22Rv1 (cell line): ENCODE measurements at regions not wholly inside any gene's neighbourhood (a gene's known extent, or its start where the extent isn't known, plus 50 kb on each side); places are given as distances from the start of the nearest gene placed in this dataset.

Experiments
- ZFX ChIP-seq: fragments of 450-650 bp; IDR thresholded peaks from 2 replicates; pipeline ENCODE4 v1.6.1; 2017; ENCODE audit warnings: antibody characterized with exemption, borderline replicate concordance
- TF ChIP-seq, protein P1 (sequence below): fragments of 450-650 bp; IDR thresholded peaks from 2 replicates; pipeline ENCODE4 v1.5.1; 2017; ENCODE audit warnings: mild to moderate bottlenecking

DNA sequence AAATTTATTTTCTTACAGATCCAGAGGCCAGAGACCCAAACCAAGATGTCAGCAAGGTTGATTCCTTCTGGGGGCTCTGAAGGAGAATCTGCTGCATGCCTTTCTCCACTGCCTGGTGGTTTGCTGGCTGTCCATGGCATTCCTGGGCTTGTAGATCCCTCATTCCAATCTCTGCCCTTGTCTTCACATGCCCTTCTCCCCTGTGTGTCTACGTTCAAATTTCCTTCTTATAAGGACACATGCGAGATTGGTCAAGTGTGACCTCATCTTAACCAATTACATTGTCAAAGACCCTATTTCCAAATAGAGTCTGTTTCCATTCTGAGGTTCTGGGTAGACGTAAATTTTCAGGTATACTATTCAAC lies 84.5 kb upstream of the RAI14 start:
- TF ChIP-seq, protein P1, sequence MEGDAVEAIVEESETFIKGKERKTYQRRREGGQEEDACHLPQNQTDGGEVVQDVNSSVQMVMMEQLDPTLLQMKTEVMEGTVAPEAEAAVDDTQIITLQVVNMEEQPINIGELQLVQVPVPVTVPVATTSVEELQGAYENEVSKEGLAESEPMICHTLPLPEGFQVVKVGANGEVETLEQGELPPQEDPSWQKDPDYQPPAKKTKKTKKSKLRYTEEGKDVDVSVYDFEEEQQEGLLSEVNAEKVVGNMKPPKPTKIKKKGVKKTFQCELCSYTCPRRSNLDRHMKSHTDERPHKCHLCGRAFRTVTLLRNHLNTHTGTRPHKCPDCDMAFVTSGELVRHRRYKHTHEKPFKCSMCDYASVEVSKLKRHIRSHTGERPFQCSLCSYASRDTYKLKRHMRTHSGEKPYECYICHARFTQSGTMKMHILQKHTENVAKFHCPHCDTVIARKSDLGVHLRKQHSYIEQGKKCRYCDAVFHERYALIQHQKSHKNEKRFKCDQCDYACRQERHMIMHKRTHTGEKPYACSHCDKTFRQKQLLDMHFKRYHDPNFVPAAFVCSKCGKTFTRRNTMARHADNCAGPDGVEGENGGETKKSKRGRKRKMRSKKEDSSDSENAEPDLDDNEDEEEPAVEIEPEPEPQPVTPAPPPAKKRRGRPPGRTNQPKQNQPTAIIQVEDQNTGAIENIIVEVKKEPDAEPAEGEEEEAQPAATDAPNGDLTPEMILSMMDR, result no peak
- TF ChIP-seq ZFX, result no peak
